H1 (cell line): ENCODE measurements at regions not wholly inside any gene's neighbourhood (a gene's known extent, or its start where the extent isn't known, plus 50 kb on each side); places are given as distances from the start of the nearest gene placed in this dataset.

Experiments
- CTCF ChIA-PET: fragments of 300-600 bp; sonication (Branson Sonifier 250); formaldehyde crosslinking; loops from one replicate; lab custom pipeline; 2021; ENCODE audit not compliant: partially characterized antibody; lab: Charles Lee
- POLR2A ChIA-PET: fragments of 300-600 bp; sonication (Branson Sonifier 250); formaldehyde crosslinking; loops from one replicate; lab custom pipeline; 2021; ENCODE audit warnings: inconsistent platforms; ENCODE audit not compliant: partially characterized antibody; lab: Charles Lee
- DNase-seq, 2 experiments: peaks; one replicate each; pipeline versions ENCODE4 v3.0.0 to v3.0.0-alpha.2; 2010 to 2022; ENCODE audit warnings: low spot score in 2 of 2, low read depth in 1 of 2, mixed read lengths in 1 of 2
- FAIRE-seq: peaks from 2 replicates; lab custom pipeline; 2011; peaks lifted over from hg19 to GRCh38; lab: Jason Lieb, UNC
- H2AFZ ChIP-seq: 2 replicates; pipeline ENCODE4 v1.8.1; 2012; ENCODE audit warnings: low read length, inconsistent platforms
- H2AK5ac ChIP-seq: 2 replicates; pipeline ENCODE4 v1.6.1; 2013; ENCODE audit warnings: low read depth, low read length
- H2BK120ac ChIP-seq: replicated peaks from 2 replicates; pipeline ENCODE3; 2013; ENCODE audit warnings: low read depth, low read length, inconsistent platforms
- H2BK12ac ChIP-seq: 2 replicates; pipeline ENCODE4 v1.6.1; 2013; ENCODE audit warnings: low read depth, low read length
- H2BK15ac ChIP-seq: 2 replicates; pipeline ENCODE4 v1.6.1; 2013; ENCODE audit warnings: low read length
- H2BK20ac ChIP-seq: 2 replicates; pipeline ENCODE4 v1.6.1; 2013; ENCODE audit warnings: low read length
- H2BK5ac ChIP-seq: 2 replicates; pipeline ENCODE4 v1.6.1; 2013; ENCODE audit warnings: low read depth, low read length
- H3K14ac ChIP-seq: 2 replicates; pipeline ENCODE4 v1.6.1; 2013; ENCODE audit warnings: inconsistent platforms; ENCODE audit not compliant: insufficient read length
- H3K18ac ChIP-seq: 2 replicates; pipeline ENCODE4 v1.6.1; 2013; ENCODE audit warnings: low read length; ENCODE audit errors: extremely low read depth
- H3K23ac ChIP-seq: 2 replicates; pipeline ENCODE4 v1.6.1; 2013; ENCODE audit warnings: inconsistent platforms; ENCODE audit not compliant: insufficient read length
- H3K23me2 ChIP-seq: 2 replicates; pipeline ENCODE4 v1.6.1; 2013; ENCODE audit warnings: low read depth, low read length
- H3K27ac ChIP-seq: 2 replicates; pipeline ENCODE4 v1.6.1; 2011; ENCODE audit warnings: low read depth, low read length, inconsistent platforms
- H3K27me3 ChIP-seq, 4 experiments: replicated peaks in 1 of 4; 1 replicate in 1 of 4; 2 replicates in 3 of 4; pipeline versions ENCODE4 v1.6.1 to v1.8.1; 2011 to 2013; ENCODE audit warnings: low read length in 3 of 4, mild to moderate bottlenecking in 3 of 4, inconsistent platforms in 2 of 4, mixed read lengths in 2 of 4, moderate library complexity in 1 of 4; ENCODE audit not compliant: control insufficient read depth in 3 of 4, insufficient read depth in 3 of 4; ENCODE audit errors: extremely low read depth in 1 of 4
- H3K36me3 ChIP-seq, 4 experiments: 2 replicates each; pipeline versions ENCODE4 v1.6.1 to v1.8.1; 2011 to 2013; ENCODE audit warnings: mild to moderate bottlenecking in 4 of 4, low read length in 3 of 4, moderate library complexity in 2 of 4, control low read depth in 1 of 4, inconsistent platforms in 1 of 4; ENCODE audit not compliant: insufficient read depth in 4 of 4, control insufficient read depth in 2 of 4
- H3K4ac ChIP-seq: replicated peaks from 2 replicates; pipeline ENCODE3; 2013; ENCODE audit warnings: low read length, low read depth, mixed read lengths, inconsistent platforms; ENCODE audit not compliant: insufficient read length
- H3K4me1 ChIP-seq, 4 experiments: replicated peaks in 1 of 4; 1 replicate in 1 of 4; 2 replicates in 3 of 4; pipeline versions ENCODE4 v1.6.1 to v1.8.1; 2011 to 2013; ENCODE audit warnings: low read length in 3 of 4, inconsistent platforms in 2 of 4, mixed read lengths in 1 of 4; ENCODE audit not compliant: insufficient read depth in 4 of 4, control insufficient read depth in 3 of 4
- H3K4me2 ChIP-seq, 2 experiments: 2 replicates each; pipeline versions ENCODE4 v1.6.1 to v1.8.1; 2011 to 2013; ENCODE audit warnings: low read depth in 2 of 2, low read length in 2 of 2, control low read depth in 1 of 2, inconsistent platforms in 1 of 2, mild to moderate bottlenecking in 1 of 2; ENCODE audit not compliant: insufficient read depth in 1 of 2
- H3K4me3 ChIP-seq, 4 experiments: fragments of 200-600, 300-600 bp in 1 of 4; sonication (generic), shearing (Covaris generic), sonication (Bioruptor Twin) in 1 of 4; 2 replicates each; pipeline versions ENCODE4 v1.5.1 to v1.8.1; 2011 to 2016; ENCODE audit warnings: low read length in 4 of 4, low read depth in 3 of 4, control low read depth in 2 of 4, inconsistent platforms in 2 of 4, mild to moderate bottlenecking in 2 of 4, mixed read lengths in 1 of 4, moderate library complexity in 1 of 4; ENCODE audit not compliant: insufficient read depth in 2 of 4; ENCODE audit errors: extremely low read depth in 1 of 4
- H3K56ac ChIP-seq: replicated peaks from 2 replicates; pipeline ENCODE3; 2013; ENCODE audit warnings: low read depth, mild to moderate bottlenecking, mixed read lengths, low read length, inconsistent platforms; ENCODE audit not compliant: insufficient read length
- H3K79me1 ChIP-seq: 2 replicates; pipeline ENCODE4 v1.6.1; 2013; ENCODE audit warnings: low read depth, low read length, control low read depth
- H3K79me2 ChIP-seq, 2 experiments: 2 replicates each; pipeline versions ENCODE4 v1.6.1 to v1.8.1; 2012 to 2013; ENCODE audit warnings: low read length in 2 of 2, mild to moderate bottlenecking in 2 of 2, inconsistent platforms in 1 of 2; ENCODE audit not compliant: insufficient read depth in 2 of 2, control insufficient read depth in 1 of 2
- H3K9ac ChIP-seq, 4 experiments: replicated peaks in 1 of 4; 1 replicate in 1 of 4; 2 replicates in 3 of 4; pipeline versions ENCODE4 v1.6.1 to v1.8.1; 2011 to 2013; ENCODE audit warnings: low read depth in 3 of 4, low read length in 3 of 4, control low read depth in 2 of 4, mild to moderate bottlenecking in 2 of 4, moderate library complexity in 2 of 4, inconsistent platforms in 1 of 4; ENCODE audit errors: extremely low read depth in 1 of 4
- H3K9me3 ChIP-seq, 2 experiments: 2 replicates each; pipeline versions ENCODE4 v1.6.1 to v1.8.1; 2012 to 2013; ENCODE audit warnings: mild to moderate bottlenecking in 2 of 2, moderate library complexity in 2 of 2, control low read depth in 1 of 2, inconsistent platforms in 1 of 2, low read depth in 1 of 2, low read length in 1 of 2, mixed read lengths in 1 of 2; ENCODE audit not compliant: insufficient read depth in 2 of 2
- H4K20me1 ChIP-seq, 2 experiments: replicated peaks in 1 of 2; 2 replicates each; pipeline versions ENCODE3 to v1.8.1; 2011 to 2013; ENCODE audit warnings: inconsistent platforms in 2 of 2, low read length in 2 of 2, mild to moderate bottlenecking in 1 of 2; ENCODE audit not compliant: insufficient read depth in 2 of 2, control insufficient read depth in 1 of 2
- H4K5ac ChIP-seq: 2 replicates; pipeline ENCODE4 v1.6.1; 2013; ENCODE audit warnings: low read length, low read depth, mixed read lengths, inconsistent platforms; ENCODE audit not compliant: insufficient read length
- H4K8ac ChIP-seq: 2 replicates; pipeline ENCODE4 v1.8.0; 2013; ENCODE audit warnings: mild to moderate bottlenecking, moderate library complexity, low read length, inconsistent platforms; ENCODE audit not compliant: insufficient read depth; ENCODE audit errors: extremely low read depth
- H4K91ac ChIP-seq: replicated peaks from 2 replicates; pipeline ENCODE3; 2013; ENCODE audit warnings: low read length, mixed read lengths, inconsistent platforms; ENCODE audit not compliant: insufficient read length
- CBX5 ChIP-seq: fragments of 300-800, 300-1000 bp; sonication (generic); IDR thresholded peaks from 2 replicates; pipeline ENCODE4 v1.7.1; 2016; ENCODE audit warnings: antibody characterized with exemption, low read length, low read depth
- CBX8 ChIP-seq: fragments of 300-800, 300-1000 bp; sonication (generic); IDR thresholded peaks from 2 replicates; pipeline ENCODE4 v1.7.1; 2016; ENCODE audit warnings: low read depth, low read length, borderline replicate concordance
- CREB1 ChIP-seq: IDR thresholded peaks from 2 replicates; pipeline ENCODE4 v1.6.1; 2012; ENCODE audit warnings: inconsistent platforms
- EGR1 ChIP-seq: IDR thresholded peaks from 2 replicates; pipeline ENCODE4 v1.6.1; 2011; ENCODE audit warnings: low read depth, low read length, borderline replicate concordance
- HDAC2 ChIP-seq, 2 experiments: fragments of 300-600 bp in 1 of 2; sonication (generic) in 1 of 2; IDR thresholded peaks; 2 replicates each; pipeline ENCODE4 v1.6.1; 2011 to 2012; ENCODE audit warnings: low read depth in 2 of 2, low read length in 2 of 2, mild to moderate bottlenecking in 2 of 2, moderate library complexity in 2 of 2, borderline replicate concordance in 1 of 2, inconsistent platforms in 1 of 2
- KDM4A ChIP-seq: IDR thresholded peaks from one replicate; pipeline ENCODE4 v1.7.1; 2012; ENCODE audit warnings: low read depth, mild to moderate bottlenecking, moderate library complexity, low read length, inconsistent platforms; ENCODE audit not compliant: severe bottlenecking
- MAX ChIP-seq: IDR thresholded peaks from 2 replicates; pipeline ENCODE4 v1.6.1; 2012; ENCODE audit warnings: inconsistent platforms
- RXRA ChIP-seq: IDR thresholded peaks from 2 replicates; pipeline ENCODE4 v1.6.1; 2011; ENCODE audit warnings: low read depth, mild to moderate bottlenecking, low read length, moderate library complexity; ENCODE audit not compliant: insufficient read depth
- SAP30 ChIP-seq: fragments of 300-600 bp; sonication (generic); IDR thresholded peaks from 2 replicates; pipeline ENCODE4 v1.7.1; 2012; ENCODE audit warnings: low read length, moderate library complexity, mild to moderate bottlenecking, inconsistent platforms; ENCODE audit not compliant: insufficient read depth, insufficient replicate concordance
- SP1 ChIP-seq: IDR thresholded peaks from 2 replicates; pipeline ENCODE4 v1.6.1; 2011; ENCODE audit warnings: low read depth, low read length
- SRF ChIP-seq: IDR thresholded peaks from 2 replicates; pipeline ENCODE4 v1.6.1; 2011; ENCODE audit warnings: mild to moderate bottlenecking, low read depth, low read length, moderate library complexity
- ZNF274 ChIP-seq: IDR thresholded peaks from 2 replicates; pipeline ENCODE4 v1.7.0; 2012; ENCODE audit warnings: low read length, borderline replicate concordance; ENCODE audit errors: extremely low read depth
- WGBS, 2 experiments: shearing (Covaris generic) in 1 of 2; methylation state at CpG; one replicate each; pipeline versions ENCODE4 v1.1.6 to v1.1.7; 2013 to 2015; ENCODE audit warnings: low lambda C conversion rate in 2 of 2, mixed read lengths in 2 of 2, inconsistent platforms in 1 of 2, low coverage in 1 of 2, missing lambda C conversion rate in 1 of 2; ENCODE audit not compliant: insufficient replicate concordance in 2 of 2, insufficient coverage in 1 of 2, insufficient read length in 1 of 2; ENCODE audit errors: extremely low coverage in 1 of 2, missing lambda C conversion rate in 1 of 2; 5-methylcytosine and 5-hydroxymethylcytosine counted together

GRCh38 chr1:14011132-14011531, 311.1 kb downstream of the PRDM2 start:
- H3K4me2 ChIP-seq = no peak overlapping the region
- H3K79me2 ChIP-seq = no peaks in the 10 kb centered on the region
- DNase-seq = no peak
- H3K4me3 ChIP-seq = no peak overlapping the region
- FAIRE-seq = no peak
- no peak overlapping the region for H3K18ac ChIP-seq
- peak overlapping the region; percentile 72 for H2AFZ ChIP-seq
- 80% methylated on average over 9 of the region's 9 CpGs; no CpG with 5 or more reads in 1 of the 2 experiments for WGBS, 2 experiments
- H3K4me1 ChIP-seq = peaks cover 0 to 8% (median 5%) of the 10 kb centered on the region in 4 experiments; a peak in 4 of 7 replicates
- no peak overlapping the region for H3K9ac ChIP-seq
- H2BK12ac ChIP-seq = no peak overlapping the region
- H3K23me2 ChIP-seq = no peaks in the 10 kb centered on the region
- no peak overlapping the region for H3K4ac ChIP-seq
- ChIA-PET POLR2A (interaction anchor here (1.3 kb wide), 1 partner anchor 12 kb away, joined by 4 read pairs; no protein-coding TSS in a partner anchor), CTCF (no interaction called here)
- no peak overlapping the region for H2BK5ac ChIP-seq
- H3K79me1 ChIP-seq = no peaks in the 10 kb centered on the region
- no peak overlapping the region for H2AK5ac ChIP-seq
- no peaks in the 10 kb centered on the region for H4K20me1 ChIP-seq
- H3K27me3 ChIP-seq = no peaks in the 10 kb centered on the region
- no peak overlapping the region for H2BK15ac ChIP-seq
- no peak overlapping the region for H3K27ac ChIP-seq
- no peak overlapping the region for H4K8ac ChIP-seq
- no peak overlapping the region for H3K56ac ChIP-seq
- H3K9me3 ChIP-seq = peaks cover 2 to 5% of the 10 kb centered on the region in 2 experiments; a peak in 1 of 4 replicates
- no peak overlapping the region for H4K91ac ChIP-seq
- H2BK120ac ChIP-seq = no peak overlapping the region
- no peaks in the 10 kb centered on the region for H3K36me3 ChIP-seq
- no peak overlapping the region for H3K14ac ChIP-seq
- no peak overlapping the region for H2BK20ac ChIP-seq
- no peak overlapping the region for H3K23ac ChIP-seq
- no peak overlapping the region for H4K5ac ChIP-seq
- TF ChIP-seq CBX8 (no peak), SP1 (no peak), HDAC2 (IDR thresholded peaks at IDR 0.05; ENCODE audit: borderline replicate concordance in 1 of 2, low read depth in 2 of 2, low read length in 2 of 2) (no peak), SAP30 (no peak), SRF (no peak), CREB1 (no peak), CBX5 (no peak), ZNF274 (no peak), KDM4A (no peak), MAX (no peak), EGR1 (no peak), RXRA (no peak)
